CD4-positive, alpha-beta memory T cell (primary cell): ENCODE measurements at regions not wholly inside any gene's neighbourhood (a gene's known extent, or its start where the extent isn't known, plus 50 kb on each side); places are given as distances from the start of the nearest gene placed in this dataset.
"Not testable (repeated sequence)": the region's sequence is repeated elsewhere in the genome, so short reads cannot be mapped to it uniquely, and the experiment has no call there.

Experiments
- CTCF ChIA-PET: fragments of 350-600 bp; sonication (Branson Sonifier 250); formaldehyde crosslinking; loops from one replicate; lab custom pipeline; 2021; ENCODE audit warnings: inconsistent platforms; ENCODE audit not compliant: partially characterized antibody; lab: Charles Lee
- POLR2A ChIA-PET: fragments of 350-600 bp; sonication (Branson Sonifier 250); formaldehyde crosslinking; loops from one replicate; lab custom pipeline; 2021; ENCODE audit not compliant: partially characterized antibody; lab: Charles Lee
- DNase-seq, 5 donors: peaks; one replicate each; pipeline versions ENCODE4 v3.0.0 to v3.0.0-alpha.2; 2020 to 2022; ENCODE audit warnings: mixed read lengths in 1 of 5
- H3K27ac ChIP-seq: one replicate; pipeline ENCODE4 v1.7.0; 2013; ENCODE audit warnings: low read depth, low read length
- H3K27me3 ChIP-seq: 2 replicates; pipeline ENCODE4 v1.7.0; 2013; ENCODE audit warnings: mild to moderate bottlenecking, low read length, moderate library complexity; ENCODE audit not compliant: insufficient read depth
- H3K36me3 ChIP-seq: 2 replicates; pipeline ENCODE4 v1.7.0; 2013; ENCODE audit warnings: mild to moderate bottlenecking, low read length, moderate library complexity; ENCODE audit not compliant: insufficient read depth
- H3K4me1 ChIP-seq: 2 replicates; pipeline ENCODE4 v1.7.0; 2013; ENCODE audit warnings: mild to moderate bottlenecking, low read length, moderate library complexity; ENCODE audit not compliant: insufficient read depth
- H3K4me3 ChIP-seq, 2 donors: one replicate each; pipeline ENCODE4 v1.7.0; 2013; ENCODE audit warnings: low read length in 2 of 2, mild to moderate bottlenecking in 1 of 2
- H3K9me3 ChIP-seq, 2 donors: one replicate each; pipeline ENCODE4 v1.7.0; 2013; ENCODE audit warnings: low read length in 2 of 2, control low read depth in 1 of 2; ENCODE audit not compliant: control insufficient read depth in 1 of 2
- H3K27ac Mint-ChIP-seq, 7 donors: one replicate each; pipeline ENCODE4 v1.8.0; 2020 to 2021; ENCODE audit warnings: mixed read lengths in 7 of 7, mild to moderate bottlenecking in 6 of 7, inconsistent platforms in 3 of 7, moderate library complexity in 3 of 7
- H3K27me3 Mint-ChIP-seq, 2 donors: one replicate each; pipeline ENCODE4 v1.8.0; 2020 to 2021; ENCODE audit warnings: mixed read lengths in 2 of 2
- H3K36me3 Mint-ChIP-seq, 2 donors: one replicate each; pipeline ENCODE4 v1.8.0; 2020 to 2021; ENCODE audit warnings: mixed read lengths in 2 of 2, inconsistent platforms in 1 of 2, mild to moderate bottlenecking in 1 of 2
- H3K4me1 Mint-ChIP-seq, 4 donors: one replicate each; pipeline ENCODE4 v1.8.0; 2020 to 2021; ENCODE audit warnings: mixed read lengths in 4 of 4, mild to moderate bottlenecking in 1 of 4
- H3K4me3 Mint-ChIP-seq, 8 donors: one replicate each; pipeline ENCODE4 v1.8.0; 2020 to 2021; ENCODE audit warnings: mixed read lengths in 8 of 8, mild to moderate bottlenecking in 7 of 8, moderate library complexity in 6 of 8, inconsistent platforms in 3 of 8
- H3K9me3 Mint-ChIP-seq, 8 donors: one replicate each; pipeline ENCODE4 v1.8.0; 2020 to 2021; ENCODE audit warnings: mixed read lengths in 8 of 8, mild to moderate bottlenecking in 5 of 8, inconsistent platforms in 3 of 8, moderate library complexity in 1 of 8
- intact Hi-C: fragments of 100-400 bp; cut with micrococcal nuclease; formaldehyde crosslinking; loops from one replicate; pipeline ENCODE4 v1.15.1; 2023

- Histone ChIP-seq H3K4me3 (no peak overlapping the region), H3K36me3 (no peaks in the 10 kb centered on the region), H3K4me1 (no peaks in the 10 kb centered on the region), H3K9me3 (no peaks in the 10 kb centered on the region), H3K27me3 (no peaks in the 10 kb centered on the region), H3K27ac (no peak overlapping the region)
- peaks cover 4 to 14% of the 10 kb centered on the region in 2 donors for H3K27me3 Mint-ChIP-seq
- H3K4me1 Mint-ChIP-seq = no peaks in the 10 kb centered on the region
- ChIA-PET CTCF (no interaction called here), POLR2A (no interaction called here)
- no peaks in the 10 kb centered on the region for H3K9me3 Mint-ChIP-seq
- no peaks in the 10 kb centered on the region for H3K36me3 Mint-ChIP-seq
- DNase-seq = no peak
- intact Hi-C loops = no loop called here
- H3K4me3 Mint-ChIP-seq = no peak overlapping the region
- H3K27ac Mint-ChIP-seq = no peak overlapping the region
Observed at GRCh38 chr5:112584781-112585180, 152.9 kb upstream of the APC start.

GRCh38 chr5:112586596-112587062, 151.1 kb upstream of the APC start:
- Histone ChIP-seq H3K4me3 (no peak overlapping the region), H3K36me3 (no peaks in the 10 kb centered on the region), H3K27me3 (no peaks in the 10 kb centered on the region), H3K27ac (no peak overlapping the region), H3K9me3 (no peaks in the 10 kb centered on the region), H3K4me1 (no peaks in the 10 kb centered on the region)
- CTCF ChIA-PET = interaction anchor here (1.0 kb wide), 1 partner anchor 8 kb away, joined by 3 read pairs; no protein-coding TSS in a partner anchor
- Mint-ChIP-seq H3K4me3 (no peak overlapping the region), H3K4me1 (no peaks in the 10 kb centered on the region), H3K36me3 (no peaks in the 10 kb centered on the region), H3K9me3 (no peaks in the 10 kb centered on the region), H3K27ac (no peak overlapping the region), H3K27me3 (peaks cover 4 to 10% of the 10 kb centered on the region in 2 donors)
- no peak for DNase-seq
- POLR2A ChIA-PET = no interaction called here
- intact Hi-C loops = no loop called here

- POLR2A ChIA-PET = not testable (repeated sequence)
Observed at GRCh38 chr5:112590858-112591257, 146.8 kb upstream of the APC start.

GRCh38 chr5:112594095-112594850, 143.4 kb upstream of the APC start:
- no peak for DNase-seq
- CTCF ChIA-PET = no interaction called here
- no peak overlapping the region for H3K27ac ChIP-seq
- Mint-ChIP-seq H3K27ac (peak overlapping the region in 2 of 7 donors; percentile 11 to 39), H3K27me3 (peaks cover 5 to 12% of the 10 kb centered on the region in 2 donors), H3K9me3 (peaks cover 0 to 1% (median 0%) of the 10 kb centered on the region in 8 donors), H3K4me1 (peaks cover 0 to 4% (median 0%) of the 10 kb centered on the region in 4 donors), H3K36me3 (no peaks in the 10 kb centered on the region), H3K4me3 (peak overlapping the region in 1 of 8 donors; percentile 31)
- intact Hi-C loops = no loop called here
- H3K9me3 ChIP-seq = no peaks in the 10 kb centered on the region
- no peaks in the 10 kb centered on the region for H3K4me1 ChIP-seq
- no peaks in the 10 kb centered on the region for H3K36me3 ChIP-seq
- POLR2A ChIA-PET = no interaction called here
- no peak overlapping the region for H3K4me3 ChIP-seq
- no peaks in the 10 kb centered on the region for H3K27me3 ChIP-seq

More at GRCh38 chr5:112590858-112591257, 146.8 kb upstream of the APC start:
- H3K36me3 ChIP-seq, H3K4me3 ChIP-seq, H3K4me3 Mint-ChIP-seq, DNase-seq, H3K36me3 Mint-ChIP-seq, H3K9me3 Mint-ChIP-seq, H3K4me1 Mint-ChIP-seq, H3K27me3 ChIP-seq, H3K9me3 ChIP-seq, intact Hi-C loops, H3K27ac ChIP-seq, H3K4me1 ChIP-seq, H3K27ac Mint-ChIP-seq: not testable (repeated sequence)
- CTCF ChIA-PET = interaction anchor here (1.1 kb wide), 1 partner anchor 12 kb away, joined by 3 read pairs; no protein-coding TSS in a partner anchor
- H3K27me3 Mint-ChIP-seq = peaks cover 2 to 11% of the 10 kb centered on the region in 2 donors

GRCh38 chr5:112594941-112595340, 142.7 kb upstream of the APC start:
- Mint-ChIP-seq H3K9me3 (peaks cover 0 to 1% (median 0%) of the 10 kb centered on the region in 8 donors), H3K36me3 (no peaks in the 10 kb centered on the region), H3K4me3 (no peak overlapping the region), H3K27ac (no peak overlapping the region), H3K27me3 (peaks cover 5 to 12% of the 10 kb centered on the region in 2 donors), H3K4me1 (peaks cover 0 to 4% (median 0%) of the 10 kb centered on the region in 4 donors)
- DNase-seq = no peak
- Histone ChIP-seq H3K4me3 (no peak overlapping the region), H3K4me1 (no peaks in the 10 kb centered on the region), H3K36me3 (no peaks in the 10 kb centered on the region), H3K27me3 (no peaks in the 10 kb centered on the region), H3K27ac (no peak overlapping the region), H3K9me3 (no peaks in the 10 kb centered on the region)
- intact Hi-C loops = no loop called here
- ChIA-PET CTCF (interaction anchor here (0.6 kb wide), 1 partner anchor 45 kb away, joined by 3 read pairs; no protein-coding TSS in a partner anchor), POLR2A (no interaction called here)

- POLR2A ChIA-PET = no interaction called here
- Mint-ChIP-seq H3K27me3 (peaks cover 5 to 10% of the 10 kb centered on the region in 2 donors), H3K9me3 (peaks cover 0 to 1% (median 0%) of the 10 kb centered on the region in 8 donors), H3K4me3 (no peak overlapping the region), H3K36me3 (no peaks in the 10 kb centered on the region), H3K27ac (no peak overlapping the region), H3K4me1 (peaks cover 0 to 4% (median 0%) of the 10 kb centered on the region in 4 donors)
- CTCF ChIA-PET = no interaction called here
- Histone ChIP-seq H3K36me3 (no peaks in the 10 kb centered on the region), H3K27me3 (no peaks in the 10 kb centered on the region), H3K4me1 (no peaks in the 10 kb centered on the region), H3K9me3 (no peaks in the 10 kb centered on the region), H3K27ac (no peak overlapping the region), H3K4me3 (no peak overlapping the region)
- no peak for DNase-seq
- intact Hi-C loops = no loop called here
Observed at GRCh38 chr5:112597831-112598230, 139.9 kb upstream of the APC start.

- intact Hi-C loops, H3K4me3 Mint-ChIP-seq, H3K27ac ChIP-seq, DNase-seq, H3K4me1 ChIP-seq, H3K27me3 ChIP-seq, H3K4me3 ChIP-seq, H3K4me1 Mint-ChIP-seq, H3K36me3 ChIP-seq, H3K36me3 Mint-ChIP-seq, CTCF ChIA-PET, H3K9me3 ChIP-seq, H3K9me3 Mint-ChIP-seq, H3K27ac Mint-ChIP-seq: not testable (repeated sequence)
- POLR2A ChIA-PET = interaction anchor here (0.6 kb wide), 1 partner anchor 156 kb away, joined by 3 read pairs; no protein-coding TSS in a partner anchor
- H3K27me3 Mint-ChIP-seq = peaks cover 9 to 18% of the 10 kb centered on the region in 2 donors
Observed at GRCh38 chr5:112600510-112600909, 137.2 kb upstream of the APC start.
